MCF 10A (cell line): ENCODE measurements at regions not wholly inside any gene's neighbourhood (a gene's known extent, or its start where the extent isn't known, plus 50 kb on each side); places are given as distances from the start of the nearest gene placed in this dataset.
A peak's percentile ranks its signal among the peaks of the same experiment; 100 is the strongest.

ENCODE experiments used
- BruUV-seq: library from RNA; stranded (reverse); fragments of 400-500 nt; replicated peaks from 2 replicates; lab custom pipeline; 2021; lab: Mats Ljungman, UMichigan
- CTCF ChIA-PET: fragments of 300-600 bp; sonication (Branson Sonifier 250); formaldehyde crosslinking; extraction: SDS; loops from one replicate; lab custom pipeline; 2021; ENCODE audit warnings: antibody characterized with exemption, inconsistent platforms; lab: Yijun Ruan, JAX
- POLR2A ChIA-PET: fragments of 300-600, 350-650 bp; sonication (Branson Sonifier 250); formaldehyde crosslinking; extraction: SDS; loops from one replicate; lab custom pipeline; 2020; ENCODE audit warnings: antibody characterized with exemption, inconsistent platforms; lab: Yijun Ruan, JAX
- DNase-seq: peaks from one replicate; pipeline ENCODE4 v3.0.0-alpha.2; 2018; ENCODE audit not compliant: unreplicated experiment
- H3K27ac Mint-ChIP-seq: one replicate; pipeline ENCODE4 v1.8.0; 2022; ENCODE audit warnings: mild to moderate bottlenecking, low read depth, mixed read lengths; ENCODE audit not compliant: unreplicated experiment
- H3K27me3 Mint-ChIP-seq: one replicate; pipeline ENCODE4 v1.8.0; 2022; ENCODE audit warnings: mixed read lengths; ENCODE audit not compliant: insufficient read depth, unreplicated experiment
- H3K36me3 Mint-ChIP-seq: one replicate; pipeline ENCODE4 v1.8.0; 2022; ENCODE audit warnings: mild to moderate bottlenecking, moderate library complexity, mixed read lengths; ENCODE audit not compliant: insufficient read depth, unreplicated experiment
- H3K4me1 Mint-ChIP-seq: one replicate; pipeline ENCODE4 v1.8.0; 2022; ENCODE audit warnings: mixed read lengths; ENCODE audit not compliant: insufficient read depth, unreplicated experiment
- H3K4me3 Mint-ChIP-seq: one replicate; pipeline ENCODE4 v1.8.0; 2022; ENCODE audit warnings: mild to moderate bottlenecking, moderate library complexity, mixed read lengths; ENCODE audit not compliant: unreplicated experiment
- H3K9me3 Mint-ChIP-seq: one replicate; pipeline ENCODE4 v1.8.0; 2022; ENCODE audit warnings: mixed read lengths; ENCODE audit not compliant: unreplicated experiment
- CTCF ChIP-seq: fragments of 200-600 bp; IDR thresholded peaks from one replicate; pipeline ENCODE4 v1.8.0; 2022; ENCODE audit warnings: antibody characterized with exemption, mild to moderate bottlenecking; ENCODE audit not compliant: unreplicated experiment
- intact Hi-C: fragments of 100-400 bp; cut with micrococcal nuclease; formaldehyde crosslinking; loops from 2 replicates; pipeline ENCODE4 v1.14.1; 2022

DNA sequence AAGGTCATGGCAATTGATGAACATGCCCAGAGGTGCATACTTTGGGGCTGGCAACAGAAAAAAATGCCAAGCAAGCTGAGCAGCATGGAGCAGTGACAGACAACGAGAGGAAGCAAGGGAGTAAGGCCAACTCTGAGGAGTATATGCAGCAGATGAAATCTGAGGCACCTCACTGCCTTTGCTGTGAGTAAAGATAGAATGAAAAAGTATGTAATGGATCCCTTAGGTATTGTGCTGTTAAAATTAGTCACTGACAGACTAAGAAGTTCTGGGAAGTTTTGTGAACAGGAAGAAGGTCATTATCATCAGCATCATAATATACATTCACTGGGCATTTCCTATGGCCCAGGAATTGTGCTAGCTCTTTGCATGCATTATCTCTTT lies 269.9 kb downstream of the DUSP6 start:
- Mint-ChIP-seq H3K4me3 (no peak overlapping the region), H3K4me1 (peaks cover 12% of the 10 kb centered on the region), H3K36me3 (no peaks in the 10 kb centered on the region), H3K27me3 (no peaks in the 10 kb centered on the region), H3K27ac (no peak overlapping the region), H3K9me3 (no peaks in the 10 kb centered on the region)
- intact Hi-C loops: no loop called here
- no peak for DNase-seq
- no TSS peak for BruUV-seq
- CTCF ChIA-PET: interaction anchor here (0.6 to 1.2 kb wide), 2 partner anchors 63 to 484 kb away, joined by 3 read pairs; no protein-coding TSS in a partner anchor
- no peak for TF ChIP-seq CTCF
- POLR2A ChIA-PET: no interaction called here

DNA sequence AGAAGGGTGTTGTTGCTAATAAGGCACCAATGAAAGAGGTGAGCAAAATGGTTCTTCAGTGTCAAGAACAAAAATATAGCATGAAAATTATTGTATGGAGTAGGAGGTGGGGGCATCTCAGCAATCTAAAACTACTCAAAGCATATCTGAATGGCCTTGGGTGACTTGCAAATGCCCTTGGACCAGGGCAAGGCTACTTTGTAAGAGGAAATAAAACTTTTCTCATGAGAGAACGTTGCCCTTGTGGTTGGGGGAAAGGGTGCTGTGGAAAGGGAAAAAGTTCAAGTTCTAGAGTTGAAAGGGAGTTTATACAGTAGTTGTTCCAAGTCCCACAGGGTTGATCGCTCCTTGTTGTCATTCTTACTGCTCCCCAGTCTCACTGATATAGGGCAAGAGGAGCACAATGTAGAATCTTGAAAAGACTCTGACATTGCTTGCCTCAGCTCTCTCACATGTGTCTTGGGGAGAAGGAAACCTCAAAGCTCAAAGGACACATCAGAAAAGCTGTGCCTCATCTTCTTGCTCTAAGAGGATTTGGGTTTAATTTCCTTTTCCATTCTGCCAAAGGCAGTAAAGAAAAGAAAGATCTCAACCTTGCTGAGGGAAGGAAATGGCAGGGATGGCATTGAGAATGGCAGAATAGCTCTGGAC lies 270.5 kb downstream of the DUSP6 start:
- POLR2A ChIA-PET: no interaction called here

GRCh38 chr12:89080793-89081465 lies 271.4 kb downstream of the DUSP6 start:
- Mint-ChIP-seq H3K9me3 (no peaks in the 10 kb centered on the region), H3K4me3 (no peak overlapping the region), H3K4me1 (peaks cover 12% of the 10 kb centered on the region), H3K27me3 (no peaks in the 10 kb centered on the region), H3K27ac (no peak overlapping the region), H3K36me3 (no peaks in the 10 kb centered on the region)
- ChIA-PET CTCF (interaction anchor here (0.6 kb wide), 1 partner anchor 86 kb away, joined by 3 read pairs; no protein-coding TSS in a partner anchor), POLR2A (interaction anchor here (0.8 kb wide), 1 partner anchor 273 kb away, joined by 5 read pairs; no protein-coding TSS in a partner anchor)
- intact Hi-C loops: no loop called here
- peak; percentile 3 for DNase-seq
- TF ChIP-seq CTCF: no peak
- no TSS peak for BruUV-seq

More for the DNA sequence above, 270.5 kb downstream of the DUSP6 start:
- no peak for DNase-seq
- H3K27me3 Mint-ChIP-seq: no peaks in the 10 kb centered on the region
- no peaks in the 10 kb centered on the region for H3K9me3 Mint-ChIP-seq
- intact Hi-C loops: no loop called here
- BruUV-seq: no TSS peak
- H3K27ac Mint-ChIP-seq: no peak overlapping the region
- H3K36me3 Mint-ChIP-seq: no peaks in the 10 kb centered on the region
- no peak overlapping the region for H3K4me3 Mint-ChIP-seq
- peaks cover 12% of the 10 kb centered on the region for H3K4me1 Mint-ChIP-seq
- no peak for TF ChIP-seq CTCF
- CTCF ChIA-PET: interaction anchor here (0.6 to 1.2 kb wide), 2 partner anchors 63 to 484 kb away, joined by 3 read pairs; no protein-coding TSS in a partner anchor

GRCh38 chr12:89075880-89076540 lies 276.3 kb downstream of the DUSP6 start:
- POLR2A ChIA-PET: interaction anchor here (0.6 to 1.5 kb wide), 4 partner anchors 9 to 732 kb away, joined by 3 to 4 read pairs (median 3); no protein-coding TSS in a partner anchor
- Mint-ChIP-seq H3K36me3 (no peaks in the 10 kb centered on the region), H3K4me3 (no peak overlapping the region), H3K9me3 (no peaks in the 10 kb centered on the region), H3K4me1 (peaks cover 3% of the 10 kb centered on the region), H3K27ac (no peak overlapping the region), H3K27me3 (no peaks in the 10 kb centered on the region)
- no peak for DNase-seq
- intact Hi-C loops: no loop called here
- CTCF ChIA-PET: interaction anchor here (0.7 to 1.1 kb wide), 3 partner anchors 25 to 386 kb away, joined by 3 to 4 read pairs (median 3); no protein-coding TSS in a partner anchor
- BruUV-seq: no TSS peak
- TF ChIP-seq CTCF: no peak
